Activated T-helper 9 cell treated with anti-CD3 and anti-CD28 coated beads, Interleukin-2, amount 50 U/mL, for 16 hours (primary cell): ENCODE measurements at regions not wholly inside any gene's neighbourhood (a gene's known extent, or its start where the extent isn't known, plus 50 kb on each side); places are given as distances from the start of the nearest gene placed in this dataset.

ENCODE experiments used
- DNase-seq: peaks from one replicate; pipeline ENCODE4 v3.0.0-alpha.2; 2020; ENCODE audit warnings: low read depth

- DNase-seq: no peak
Measured at GRCh38 chr17:77458202-77459017, 317.6 kb downstream of the SEC14L1 start.

GRCh38 chr17:77459018-77459755 is 318.4 kb downstream of the SEC14L1 start:
- no peak for DNase-seq

GRCh38 chr17:77460514-77461046 is 319.8 kb downstream of the SEC14L1 start:
- DNase-seq: no peak

GRCh38 chr17:77461277-77462057 is 320.7 kb downstream of the SEC14L1 start:
- no peak for DNase-seq

GRCh38 chr17:77462090-77462489 is 321.3 kb downstream of the SEC14L1 start:
- no peak for DNase-seq

- DNase-seq: no peak
Measured at GRCh38 chr17:77462553-77463497, 322.1 kb downstream of the SEC14L1 start.

GRCh38 chr17:77464988-77465357 is 324.2 kb downstream of the SEC14L1 start:
- no peak for DNase-seq

- peak; percentile 63 for DNase-seq
Measured at GRCh38 chr17:77465358-77466041, 324.7 kb downstream of the SEC14L1 start.

- DNase-seq: no peak
Measured at GRCh38 chr17:77466140-77466539, 325.4 kb downstream of the SEC14L1 start.

- no peak for DNase-seq
Measured at GRCh38 chr17:77466596-77467223, 325.9 kb downstream of the SEC14L1 start.

- no peak for DNase-seq
Measured at GRCh38 chr17:77467521-77467920, 326.8 kb downstream of the SEC14L1 start.

- no peak for DNase-seq
Measured at GRCh38 chr17:77468897-77469296, 328.1 kb downstream of the SEC14L1 start.

- no peak for DNase-seq
Measured at GRCh38 chr17:77470330-77470786, 329.6 kb downstream of the SEC14L1 start.

- no peak for DNase-seq
Measured at GRCh38 chr17:77470800-77471733, 330.3 kb downstream of the SEC14L1 start.

- DNase-seq: no peak
Measured at GRCh38 chr17:77471984-77472461, 331.3 kb downstream of the SEC14L1 start.

- DNase-seq: no peak
Measured at GRCh38 chr17:77472468-77473310, 331.9 kb downstream of the SEC14L1 start.

GRCh38 chr17:77473615-77474226 is 333.0 kb downstream of the SEC14L1 start:
- no peak for DNase-seq
